ENCODE measurements at regions not wholly inside any gene's neighbourhood (a gene's known extent, or its start where the extent isn't known, plus 50 kb on each side); places are given as distances from the start of the nearest gene placed in this dataset.
"Not testable (repeated sequence)": the region's sequence is repeated elsewhere in the genome, so short reads cannot be mapped to it uniquely, and the experiment has no call there.

GRCh38 chr4:137394018-137394417 is 138.3 kb downstream of the PCDH18 start:
- DNase-seq (ENCODE audit: low spot score), result no peak

- DNase-seq (ENCODE audit: low spot score), result no peak
Measured at GRCh38 chr4:137393044-137393443, 139.2 kb downstream of the PCDH18 start.

GRCh38 chr4:137390707-137391106 is 141.6 kb downstream of the PCDH18 start:
- no peak for DNase-seq (ENCODE audit: low spot score)

GRCh38 chr4:137389911-137390520 is 142.3 kb downstream of the PCDH18 start:
- no peak for DNase-seq (ENCODE audit: low spot score)

- peak; percentile 21 for DNase-seq (ENCODE audit: low spot score)
Measured at GRCh38 chr4:137387924-137388323, 144.4 kb downstream of the PCDH18 start.

- no peak for DNase-seq (ENCODE audit: low spot score)
Measured at GRCh38 chr4:137384476-137384875, 147.8 kb downstream of the PCDH18 start.

GRCh38 chr4:137378821-137379220 is 153.5 kb downstream of the PCDH18 start:
- no peak for DNase-seq (ENCODE audit: low spot score)

GRCh38 chr4:137378393-137378792 is 153.9 kb downstream of the PCDH18 start:
- DNase-seq (ENCODE audit: low spot score), result no peak

GRCh38 chr4:137376312-137376711 is 156.0 kb downstream of the PCDH18 start:
- DNase-seq (ENCODE audit: low spot score), result no peak

- DNase-seq (ENCODE audit: low spot score), result no peak
Measured at GRCh38 chr4:137375111-137375850, 157.0 kb downstream of the PCDH18 start.

GRCh38 chr4:137370679-137371078 is 161.6 kb downstream of the PCDH18 start:
- DNase-seq (ENCODE audit: low spot score), result no peak

GRCh38 chr4:137370206-137370633 is 162.1 kb downstream of the PCDH18 start:
- no peak for DNase-seq (ENCODE audit: low spot score)

- peak; percentile 34 for DNase-seq (ENCODE audit: low spot score)
Measured at GRCh38 chr4:137367620-137368019, 164.7 kb downstream of the PCDH18 start.

GRCh38 chr4:137363496-137363895 is 168.8 kb downstream of the PCDH18 start:
- DNase-seq (ENCODE audit: low spot score), result no peak

GRCh38 chr4:137361756-137362470 is 170.4 kb downstream of the PCDH18 start:
- DNase-seq (ENCODE audit: low spot score), result no peak

GRCh38 chr4:137360761-137361160 is 171.5 kb downstream of the PCDH18 start:
- no peak for DNase-seq (ENCODE audit: low spot score)

- no peak for DNase-seq (ENCODE audit: low spot score)
Measured at GRCh38 chr4:137359691-137360315, 172.5 kb downstream of the PCDH18 start.

- DNase-seq (ENCODE audit: low spot score), result not testable (repeated sequence)
Measured at GRCh38 chr4:137354562-137354961, 177.7 kb downstream of the PCDH18 start.

- no peak for DNase-seq (ENCODE audit: low spot score)
Measured at GRCh38 chr4:137347371-137347770, 184.9 kb downstream of the PCDH18 start.

GRCh38 chr4:137345597-137345996 is 186.7 kb downstream of the PCDH18 start:
- DNase-seq (ENCODE audit: low spot score), result no peak

- no peak for DNase-seq (ENCODE audit: low spot score)
Measured at GRCh38 chr4:137343221-137343620, 189.1 kb downstream of the PCDH18 start.

GRCh38 chr4:137333031-137333430 is 199.3 kb downstream of the PCDH18 start:
- no peak for DNase-seq (ENCODE audit: low spot score)

GRCh38 chr4:137312257-137312656 is 220.0 kb downstream of the PCDH18 start:
- no peak for DNase-seq (ENCODE audit: low spot score)

Data from hepatic stellate cell (primary cell).